Mucosa of rectum (tissue), 2 donors: ENCODE measurements at regions not wholly inside any gene's neighbourhood (a gene's known extent, or its start where the extent isn't known, plus 50 kb on each side); places are given as distances from the start of the nearest gene placed in this dataset.
A peak's percentile ranks its signal among the peaks of the same experiment; 100 is the strongest.

Experiments used
- H3K27ac ChIP-seq, 2 donors: one replicate each; pipeline ENCODE4 v1.7.0; 2013; ENCODE audit warnings: inconsistent platforms in 2 of 2, low read depth in 2 of 2, low read length in 2 of 2
- H3K27me3 ChIP-seq, 2 donors: one replicate each; pipeline ENCODE4 v1.7.0; 2013; ENCODE audit warnings: low read length in 2 of 2; ENCODE audit not compliant: control insufficient read depth in 2 of 2, insufficient read depth in 2 of 2
- H3K36me3 ChIP-seq, 2 donors: one replicate each; pipeline ENCODE4 v1.7.0; 2013; ENCODE audit warnings: low read length in 2 of 2; ENCODE audit not compliant: control insufficient read depth in 2 of 2, insufficient read depth in 2 of 2
- H3K4me1 ChIP-seq, 2 donors: one replicate each; pipeline ENCODE4 v1.7.0; 2013; ENCODE audit warnings: low read length in 2 of 2, mild to moderate bottlenecking in 1 of 2; ENCODE audit not compliant: control insufficient read depth in 2 of 2, insufficient read depth in 2 of 2
- H3K4me3 ChIP-seq, 2 donors: one replicate each; pipeline ENCODE4 v1.7.0; 2013; ENCODE audit warnings: low read length in 2 of 2
- H3K9ac ChIP-seq, 2 donors: one replicate each; pipeline ENCODE4 v1.7.0; 2013; ENCODE audit warnings: low read length in 2 of 2, low read depth in 1 of 2, mild to moderate bottlenecking in 1 of 2
- H3K9me3 ChIP-seq, 2 donors: one replicate each; pipeline ENCODE4 v1.7.0; 2013; ENCODE audit warnings: low read length in 2 of 2; ENCODE audit not compliant: control insufficient read depth in 2 of 2
- donor health status: healthy.
- donor health status: Normal muscosa, but diverticular disease.

DNA sequence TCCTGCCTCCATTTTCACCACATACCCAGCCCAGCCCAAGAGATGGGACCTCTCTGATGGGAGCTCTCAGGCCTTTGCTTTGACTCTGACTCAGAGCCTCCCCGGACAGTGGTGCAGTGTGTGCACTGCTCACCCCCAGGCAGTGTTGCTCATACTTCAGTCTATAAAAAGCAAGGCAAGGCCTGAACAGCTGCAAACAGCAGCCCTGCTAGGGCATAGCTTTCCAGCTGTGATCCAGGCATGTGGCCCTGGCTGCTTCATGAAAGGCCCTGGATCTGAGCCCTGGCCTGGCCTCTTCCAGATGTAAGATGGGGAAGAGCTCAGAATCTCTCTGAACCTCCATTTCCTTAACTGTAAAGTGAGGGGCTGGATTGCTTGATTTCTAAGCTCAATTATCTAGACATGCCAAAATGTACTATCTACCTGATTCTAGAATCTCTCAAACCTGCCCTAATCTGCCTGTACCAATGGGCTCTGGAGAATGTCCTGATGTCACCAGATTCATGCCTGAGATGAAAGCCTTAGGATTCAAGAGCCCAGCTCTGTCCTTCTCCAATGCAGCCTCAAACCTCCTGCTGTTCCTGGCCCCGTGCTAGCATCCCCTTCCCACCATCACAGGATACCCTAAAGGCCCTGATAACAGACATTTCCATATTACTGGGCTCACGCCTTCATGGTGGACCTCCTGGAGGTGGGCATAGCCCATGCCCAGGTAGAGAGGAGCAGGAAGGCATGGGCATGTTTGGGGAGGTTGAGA lies 206.9 kb downstream of the ARL4C start:
- no peaks in the 10 kb centered on the region for H3K36me3 ChIP-seq
- peak overlapping the region; percentile 70 to 81 for H3K27ac ChIP-seq
- peak overlapping the region in 1 of 2 donors; percentile 44 for H3K9ac ChIP-seq
- peaks cover 33 to 37% of the 10 kb centered on the region in 2 donors for H3K4me1 ChIP-seq
- H3K27me3 ChIP-seq = no peaks in the 10 kb centered on the region
- no peaks in the 10 kb centered on the region for H3K9me3 ChIP-seq
- no peak overlapping the region for H3K4me3 ChIP-seq

DNA sequence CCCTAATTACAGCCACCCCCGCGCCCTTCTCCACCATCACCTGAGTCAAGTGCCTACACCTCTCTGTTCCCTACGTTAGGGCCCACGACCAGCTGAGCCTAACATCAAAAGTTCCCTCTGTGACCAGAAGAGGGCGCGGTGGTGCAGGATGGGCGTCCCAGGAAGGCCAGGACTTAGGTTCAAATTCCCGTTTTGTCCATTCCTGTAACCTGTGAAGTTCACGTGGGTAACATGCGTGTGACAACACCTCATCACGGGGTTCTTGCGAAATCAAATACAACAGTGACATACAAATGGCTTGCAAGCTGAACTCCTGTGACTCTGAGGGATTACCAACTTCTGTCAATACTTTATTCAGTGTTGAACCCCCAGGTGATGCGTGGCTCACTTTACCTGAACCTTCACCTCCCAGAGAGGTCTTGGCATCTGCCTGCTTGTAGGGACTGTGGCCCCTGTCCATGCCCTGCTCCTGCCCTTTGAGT lies 207.9 kb downstream of the ARL4C start:
- Histone ChIP-seq H3K9me3 (no peaks in the 10 kb centered on the region), H3K27me3 (no peaks in the 10 kb centered on the region), H3K27ac (peak overlapping the region in 1 of 2 donors; percentile 6), H3K4me3 (no peak overlapping the region), H3K9ac (peak overlapping the region in 1 of 2 donors; percentile 5), H3K4me1 (peaks cover 33 to 37% of the 10 kb centered on the region in 2 donors), H3K36me3 (no peaks in the 10 kb centered on the region)

DNA sequence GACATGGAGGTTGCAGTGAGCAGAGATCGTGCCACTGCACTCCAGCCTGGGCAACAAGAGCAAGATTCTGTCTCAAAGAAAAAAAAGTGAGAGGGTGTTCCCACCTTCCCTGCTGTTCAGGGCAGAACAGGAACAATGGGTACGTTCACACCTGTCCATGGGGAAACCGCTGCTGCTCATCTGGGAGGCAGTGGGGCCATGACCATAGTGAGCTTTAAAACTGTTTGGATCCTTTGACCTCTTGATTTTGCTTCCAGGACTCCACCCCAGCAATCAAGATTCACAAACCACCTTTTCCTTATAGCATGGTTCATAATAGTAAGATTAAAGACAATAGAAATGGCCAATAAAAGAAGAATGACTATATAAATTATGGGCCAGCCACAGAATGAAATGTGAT lies 209.2 kb downstream of the ARL4C start:
- no peaks in the 10 kb centered on the region for H3K9me3 ChIP-seq
- peaks cover 31 to 37% of the 10 kb centered on the region in 2 donors for H3K4me1 ChIP-seq
- H3K9ac ChIP-seq = no peak overlapping the region
- no peak overlapping the region for H3K27ac ChIP-seq
- no peaks in the 10 kb centered on the region for H3K27me3 ChIP-seq
- no peaks in the 10 kb centered on the region for H3K36me3 ChIP-seq
- H3K4me3 ChIP-seq = no peak overlapping the region

DNA sequence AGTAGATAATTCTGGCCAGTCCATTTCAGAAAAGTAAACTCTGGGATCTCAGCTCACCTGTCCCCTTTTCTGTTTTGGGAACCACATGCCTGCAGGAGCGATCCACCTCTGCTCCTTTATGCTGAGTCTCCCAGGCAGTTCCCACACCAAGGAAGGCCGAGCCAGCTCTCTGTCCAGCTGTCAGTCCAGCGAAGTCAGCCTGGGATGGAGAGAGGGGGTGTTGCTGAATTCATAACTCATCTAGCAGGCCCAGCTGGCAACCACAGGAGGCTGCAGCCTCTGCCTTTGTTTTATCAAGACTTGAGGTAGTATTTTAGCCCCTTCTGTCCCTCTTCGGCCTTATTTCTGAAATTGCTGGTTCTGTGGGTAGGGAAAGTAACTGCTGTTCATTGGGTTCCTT lies 209.9 kb downstream of the ARL4C start:
- Histone ChIP-seq H3K27ac (no peak overlapping the region), H3K9ac (no peak overlapping the region), H3K4me3 (no peak overlapping the region), H3K27me3 (no peaks in the 10 kb centered on the region), H3K9me3 (no peaks in the 10 kb centered on the region), H3K36me3 (no peaks in the 10 kb centered on the region), H3K4me1 (peaks cover 25 to 31% of the 10 kb centered on the region in 2 donors)

DNA sequence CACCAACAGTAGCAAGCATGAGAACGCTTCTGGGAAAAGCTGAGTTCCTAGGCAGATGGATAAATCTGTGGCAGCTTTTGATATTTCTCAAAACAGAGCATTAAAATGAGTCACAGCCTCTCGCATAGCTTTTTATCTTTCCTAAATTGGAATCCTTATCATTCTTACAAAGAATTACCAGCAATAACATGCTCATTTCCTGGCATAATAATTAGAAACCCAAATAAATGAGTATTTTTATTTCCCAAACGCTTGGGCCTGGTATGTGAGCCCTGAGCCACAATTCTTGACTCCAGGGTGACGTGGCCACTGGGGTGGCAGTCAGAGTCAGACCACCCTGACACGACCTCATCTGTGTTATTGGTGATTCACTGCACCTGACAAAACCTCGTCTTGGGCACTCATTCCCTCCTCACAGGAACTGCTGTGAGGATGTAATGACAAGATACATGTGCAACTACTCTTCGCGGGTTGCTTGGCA lies 210.7 kb downstream of the ARL4C start:
- Histone ChIP-seq H3K9me3 (no peaks in the 10 kb centered on the region), H3K27ac (no peak overlapping the region), H3K4me1 (peaks cover 17 to 24% of the 10 kb centered on the region in 2 donors), H3K36me3 (no peaks in the 10 kb centered on the region), H3K4me3 (no peak overlapping the region), H3K27me3 (no peaks in the 10 kb centered on the region), H3K9ac (no peak overlapping the region)

DNA sequence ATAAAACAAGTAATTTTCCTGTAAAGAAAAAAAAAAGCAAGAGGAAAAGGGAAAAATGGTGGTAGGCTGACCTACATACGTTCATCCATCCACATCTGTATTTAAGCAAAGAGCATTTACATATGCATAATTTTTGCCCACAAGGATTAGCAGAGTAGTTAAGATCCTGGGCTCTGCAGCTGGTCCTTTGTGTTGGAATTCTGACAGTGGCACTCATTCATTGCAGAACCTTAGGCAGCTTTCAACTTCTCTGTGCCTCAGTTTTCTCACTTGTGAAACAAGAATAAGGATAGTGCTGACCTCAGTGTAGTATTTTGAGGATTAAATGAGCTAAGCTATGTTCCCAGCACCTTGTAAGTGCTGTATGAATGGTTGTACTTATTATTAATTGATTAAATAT lies 211.3 kb downstream of the ARL4C start:
- H3K27ac ChIP-seq = no peak overlapping the region
- no peak overlapping the region for H3K9ac ChIP-seq
- no peaks in the 10 kb centered on the region for H3K9me3 ChIP-seq
- H3K4me3 ChIP-seq = no peak overlapping the region
- H3K36me3 ChIP-seq = no peaks in the 10 kb centered on the region
- H3K4me1 ChIP-seq = peaks cover 14 to 20% of the 10 kb centered on the region in 2 donors
- H3K27me3 ChIP-seq = no peaks in the 10 kb centered on the region

DNA sequence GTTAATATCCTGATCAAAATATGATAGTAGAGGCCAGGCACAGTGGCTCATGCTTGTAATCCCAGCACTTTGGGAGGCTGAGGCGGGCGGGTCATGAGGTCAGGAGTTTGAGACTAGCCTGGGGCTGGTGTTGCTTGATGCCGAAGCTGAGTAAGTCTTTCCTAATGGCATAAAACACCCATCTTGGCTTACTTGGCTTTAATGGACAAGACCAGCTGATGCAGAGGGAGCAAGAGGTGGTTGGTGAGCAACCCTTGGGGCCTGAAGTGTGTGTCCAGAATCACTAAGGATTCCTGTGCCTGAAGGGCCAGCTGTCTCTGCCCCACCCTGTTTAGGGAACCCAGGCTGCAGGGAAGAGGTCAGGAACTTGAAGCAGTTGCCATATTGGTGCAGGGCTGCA lies 217.2 kb downstream of the ARL4C start:
- no peak overlapping the region for H3K4me3 ChIP-seq
- no peak overlapping the region for H3K9ac ChIP-seq
- H3K27ac ChIP-seq = no peak overlapping the region
- no peaks in the 10 kb centered on the region for H3K36me3 ChIP-seq
- H3K4me1 ChIP-seq = no peaks in the 10 kb centered on the region
- H3K9me3 ChIP-seq = no peaks in the 10 kb centered on the region
- H3K27me3 ChIP-seq = no peaks in the 10 kb centered on the region

DNA sequence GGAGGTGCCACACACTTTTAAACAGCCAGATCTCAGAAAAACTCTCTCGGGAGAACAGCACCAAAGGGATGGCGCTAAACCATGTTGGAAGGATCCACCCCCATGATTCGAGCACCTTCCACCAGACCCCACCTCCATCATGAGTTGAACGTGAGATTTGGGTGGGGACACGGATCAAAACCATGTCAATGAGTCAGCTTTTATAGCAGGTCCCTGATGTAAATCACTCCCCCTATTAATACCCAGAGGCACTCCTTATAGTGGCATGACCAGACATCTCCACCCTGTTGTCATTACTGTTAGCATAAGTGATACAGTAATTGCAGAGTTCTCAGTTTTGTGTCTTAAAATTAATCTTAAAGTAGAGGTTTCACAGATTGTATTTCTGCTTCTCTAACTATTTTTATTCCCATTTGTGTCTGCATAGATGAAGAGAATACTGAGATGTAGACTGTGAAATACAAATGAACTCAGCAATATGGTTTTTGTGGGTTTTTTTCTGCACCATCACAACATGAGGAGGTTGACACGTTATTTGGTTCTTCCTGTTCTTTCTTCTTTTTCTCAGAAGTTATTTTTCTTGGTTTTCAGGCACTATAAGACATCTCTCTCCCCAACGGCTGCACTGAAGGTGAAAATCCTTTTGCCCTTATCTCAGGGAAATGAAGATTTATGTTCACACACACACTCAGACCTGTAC lies 218.2 kb downstream of the ARL4C start:
- Histone ChIP-seq H3K27me3 (no peaks in the 10 kb centered on the region), H3K36me3 (no peaks in the 10 kb centered on the region), H3K9ac (no peak overlapping the region), H3K9me3 (no peaks in the 10 kb centered on the region), H3K4me1 (no peaks in the 10 kb centered on the region), H3K27ac (peak overlapping the region in 1 of 2 donors; percentile 9), H3K4me3 (no peak overlapping the region)

DNA sequence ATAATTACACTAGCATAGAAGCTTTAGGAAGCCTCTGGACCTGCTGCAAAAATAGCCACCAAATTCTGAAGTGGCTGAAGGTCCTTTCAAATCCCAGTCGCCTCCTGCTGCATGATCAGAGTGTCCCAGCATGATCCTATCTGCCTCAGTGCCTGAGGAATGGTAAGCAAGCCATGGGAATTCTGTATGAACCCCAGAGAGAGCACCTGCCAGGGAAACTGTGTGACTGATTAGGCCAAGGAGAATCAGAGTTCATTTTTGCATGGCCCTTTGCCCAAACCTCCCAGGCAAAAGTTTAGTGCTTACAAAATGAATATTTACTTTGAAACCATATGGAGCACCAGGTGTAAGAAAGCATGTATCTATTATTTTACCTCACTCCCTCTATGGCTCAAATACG lies 221.4 kb downstream of the ARL4C start:
- Histone ChIP-seq H3K27me3 (no peaks in the 10 kb centered on the region), H3K36me3 (no peaks in the 10 kb centered on the region), H3K4me1 (no peaks in the 10 kb centered on the region)

DNA sequence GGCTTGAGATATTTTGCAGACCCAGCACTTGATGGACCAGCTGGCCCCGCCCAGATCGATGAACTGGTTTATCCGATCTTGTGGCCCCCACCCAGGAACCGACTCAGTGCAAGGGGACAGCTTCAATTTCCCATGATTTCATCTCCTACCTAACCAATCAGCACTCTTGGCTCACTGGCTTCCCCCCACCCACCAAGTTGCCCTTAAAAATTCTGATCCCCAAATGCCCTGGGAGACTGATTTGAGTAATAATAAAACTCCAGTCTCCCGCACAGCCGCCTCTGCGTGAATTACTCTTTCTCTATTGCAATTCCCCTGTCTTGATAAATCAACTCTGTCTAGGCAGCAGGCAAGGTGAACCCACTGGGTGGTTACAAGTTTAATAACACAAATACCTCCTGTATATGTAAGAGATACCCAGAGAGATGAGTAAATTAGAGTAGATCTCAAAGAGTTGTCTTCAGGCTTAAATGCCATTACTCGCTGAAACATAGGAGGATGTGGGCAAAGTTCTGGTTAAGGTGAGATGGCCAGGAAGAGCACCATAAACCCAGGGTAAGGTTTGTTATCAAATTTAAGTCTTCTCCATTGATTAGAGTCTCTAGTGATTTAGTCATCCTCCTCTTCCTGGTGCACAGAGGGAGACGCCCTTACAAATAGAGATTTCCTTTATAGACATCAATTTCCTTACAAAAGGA lies 222.8 kb downstream of the ARL4C start:
- Histone ChIP-seq H3K9me3 (no peaks in the 10 kb centered on the region), H3K27me3 (no peaks in the 10 kb centered on the region), H3K4me1 (no peaks in the 10 kb centered on the region), H3K36me3 (no peaks in the 10 kb centered on the region), H3K9ac (no peak overlapping the region), H3K4me3 (no peak overlapping the region), H3K27ac (no peak overlapping the region)

More for the DNA sequence above, 221.4 kb downstream of the ARL4C start:
- Histone ChIP-seq H3K9ac (no peak overlapping the region), H3K27ac (no peak overlapping the region), H3K9me3 (no peaks in the 10 kb centered on the region), H3K4me3 (no peak overlapping the region)
